Stimulated activated CD4-positive, alpha-beta T cell treated with anti-CD3 and anti-CD28 coated beads, Interleukin-4, amount 100 ng/mL, for 4 hours (primary cell): ENCODE measurements at regions not wholly inside any gene's neighbourhood (a gene's known extent, or its start where the extent isn't known, plus 50 kb on each side); places are given as distances from the start of the nearest gene placed in this dataset.
"Not testable (repeated sequence)": the region's sequence is repeated elsewhere in the genome, so short reads cannot be mapped to it uniquely, and the experiment has no call there.

ENCODE experiments used
- DNase-seq, 2 experiments: peaks; one replicate each; pipeline ENCODE4 v3.0.0-alpha.2; 2020

DNA sequence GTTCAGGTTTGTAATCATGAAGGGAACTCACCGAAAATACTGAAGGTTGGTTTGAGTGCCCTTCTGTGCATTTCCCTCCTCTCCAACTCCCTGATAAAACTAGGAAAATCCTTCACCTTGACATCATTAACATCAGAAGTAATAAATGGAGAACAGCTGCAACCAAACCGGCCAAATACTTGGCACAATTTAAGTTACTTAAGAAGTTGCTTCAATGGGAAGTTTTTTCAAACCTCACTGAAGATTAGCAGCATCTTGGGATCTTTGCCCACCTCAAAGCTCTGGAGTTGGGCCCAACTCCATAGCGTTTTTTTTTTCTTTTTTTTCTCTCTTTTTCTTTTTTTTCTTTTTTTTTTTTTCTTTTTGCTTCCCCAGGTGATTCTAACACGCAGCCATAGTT lies 784.8 kb downstream of the KCNA4 start:
- DNase-seq = no peak

DNA sequence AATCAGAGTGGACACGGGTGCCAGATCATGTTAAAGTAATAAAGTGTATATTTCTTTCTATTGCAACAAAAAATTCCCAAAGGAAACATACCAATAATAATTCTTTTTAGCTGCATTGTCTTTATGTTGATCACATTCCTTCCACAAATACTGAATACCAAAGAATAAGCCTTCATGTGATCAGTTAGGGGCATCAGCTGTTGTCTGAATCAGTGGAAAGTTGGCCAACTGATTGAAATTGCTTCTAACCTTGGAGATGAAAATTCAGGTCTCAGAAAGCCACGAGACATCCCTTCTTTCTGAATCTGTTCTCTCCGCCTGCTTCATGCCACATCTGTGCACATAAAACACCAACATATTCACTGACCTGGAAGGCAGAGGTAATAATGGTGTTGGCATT lies 785.2 kb downstream of the KCNA4 start:
- DNase-seq = no peak

- DNase-seq = no peak
Observed at GRCh38 chr11:29227811-29228210, 789.0 kb downstream of the KCNA4 start.

GRCh38 chr11:29224739-29225384 lies 792.0 kb downstream of the KCNA4 start:
- no peak for DNase-seq

DNA sequence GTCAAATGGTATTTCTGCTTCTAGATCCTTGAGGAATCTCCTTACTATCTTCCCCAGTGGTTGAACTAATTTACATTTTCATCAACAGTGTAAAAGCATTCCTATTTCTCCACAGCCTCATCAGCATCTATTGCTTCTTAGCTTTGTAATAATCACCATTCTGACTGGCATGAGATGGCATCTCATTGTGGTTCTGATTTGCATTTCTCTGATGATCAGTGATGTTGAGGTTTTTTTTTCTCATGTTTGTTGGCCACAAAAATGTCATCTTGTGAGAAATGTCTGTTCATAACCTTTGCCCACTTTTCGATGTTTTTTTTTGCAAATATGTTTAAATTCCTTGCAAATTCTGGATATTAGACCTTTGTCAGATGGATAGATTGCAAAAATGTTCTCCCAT lies 797.3 kb downstream of the KCNA4 start:
- DNase-seq = not testable (repeated sequence)

DNA sequence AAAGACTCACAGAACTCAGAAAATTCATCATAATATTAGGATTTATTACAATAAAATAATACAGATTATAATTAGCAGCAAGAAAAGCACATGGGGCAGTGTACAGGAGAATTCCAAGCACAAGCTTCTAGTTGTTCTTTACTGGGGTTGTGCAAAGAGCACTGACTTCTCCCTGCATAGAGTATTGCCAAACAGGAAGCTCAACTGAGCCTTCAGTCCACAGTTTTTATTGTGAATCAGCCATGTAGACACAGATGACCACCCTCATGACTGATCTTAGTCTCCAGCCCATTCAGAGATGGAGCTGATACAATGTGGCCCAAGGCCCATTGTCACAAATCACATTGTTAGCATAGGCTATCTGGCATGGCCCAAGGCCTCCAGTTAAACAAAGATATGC lies 798.9 kb downstream of the KCNA4 start:
- no peak for DNase-seq

DNA sequence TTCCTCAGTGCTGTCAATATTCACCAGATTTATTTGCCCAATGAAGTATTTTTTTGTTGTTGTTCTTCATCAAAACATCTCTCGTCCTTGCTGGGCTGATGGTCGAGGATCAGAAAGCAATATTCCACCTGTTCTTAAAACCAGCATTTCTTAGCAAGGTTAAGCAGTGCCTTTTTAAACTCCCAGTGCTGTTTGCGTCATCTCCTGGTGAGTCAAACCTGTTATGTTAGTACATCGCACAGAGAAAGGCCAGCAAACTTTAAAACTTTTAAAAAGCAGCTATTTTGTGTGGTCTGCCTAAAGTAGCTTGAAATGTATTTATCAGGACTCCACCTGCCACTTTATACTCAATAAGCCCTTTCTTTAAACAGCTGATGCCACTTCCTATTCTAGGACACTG lies 802.0 kb downstream of the KCNA4 start:
- DNase-seq = no peak

GRCh38 chr11:29211202-29211601 lies 805.6 kb downstream of the KCNA4 start:
- DNase-seq = no peak

DNA sequence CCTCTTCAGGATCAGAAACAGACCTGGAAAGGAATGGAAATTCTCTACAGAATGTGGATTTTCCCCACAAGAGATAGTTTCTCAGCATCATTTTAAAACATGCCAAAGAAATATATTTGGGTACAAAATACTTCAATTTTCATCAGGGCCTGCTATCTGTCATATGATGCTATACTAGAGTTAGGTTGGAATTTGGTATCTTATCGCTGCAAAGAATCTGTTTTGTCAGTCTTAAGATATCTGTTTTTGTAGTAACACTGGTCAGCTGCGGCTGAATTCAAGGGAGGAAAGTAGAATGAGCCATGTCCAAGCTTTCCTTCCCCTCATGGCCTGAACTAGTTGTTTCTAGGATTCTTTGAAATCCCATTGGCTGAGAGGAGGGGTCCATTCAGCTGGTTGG lies 806.4 kb downstream of the KCNA4 start:
- DNase-seq = no peak

- no peak for DNase-seq
Observed at GRCh38 chr11:29208117-29208516, 808.7 kb downstream of the KCNA4 start.

- DNase-seq = no peak
Observed at GRCh38 chr11:29200791-29201562, 815.9 kb downstream of the KCNA4 start.

GRCh38 chr11:29190313-29190712 lies 826.5 kb downstream of the KCNA4 start:
- DNase-seq = no peak

DNA sequence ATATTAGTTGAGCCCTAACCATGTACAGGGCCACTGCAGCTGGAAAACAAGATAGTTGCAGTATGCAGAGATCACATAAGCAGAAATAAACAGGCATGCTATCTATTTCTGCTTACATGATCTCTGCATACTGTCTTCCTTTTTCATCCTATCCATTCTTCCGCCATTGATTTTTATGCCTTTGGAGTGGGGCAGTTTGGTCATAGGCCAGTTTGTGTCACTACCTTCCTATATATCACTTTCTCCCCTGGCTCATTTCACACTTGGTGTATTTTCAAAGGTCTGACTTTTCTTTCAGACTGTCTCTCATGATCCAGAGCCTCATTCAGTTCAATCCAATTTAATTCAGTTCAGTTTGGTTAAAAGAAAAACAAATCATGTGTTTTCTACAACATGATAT lies 829.6 kb downstream of the KCNA4 start:
- DNase-seq = no peak

GRCh38 chr11:29184939-29185890 lies 831.6 kb downstream of the KCNA4 start:
- no peak for DNase-seq

GRCh38 chr11:29183301-29183700 lies 833.5 kb downstream of the KCNA4 start:
- DNase-seq = no peak

DNA sequence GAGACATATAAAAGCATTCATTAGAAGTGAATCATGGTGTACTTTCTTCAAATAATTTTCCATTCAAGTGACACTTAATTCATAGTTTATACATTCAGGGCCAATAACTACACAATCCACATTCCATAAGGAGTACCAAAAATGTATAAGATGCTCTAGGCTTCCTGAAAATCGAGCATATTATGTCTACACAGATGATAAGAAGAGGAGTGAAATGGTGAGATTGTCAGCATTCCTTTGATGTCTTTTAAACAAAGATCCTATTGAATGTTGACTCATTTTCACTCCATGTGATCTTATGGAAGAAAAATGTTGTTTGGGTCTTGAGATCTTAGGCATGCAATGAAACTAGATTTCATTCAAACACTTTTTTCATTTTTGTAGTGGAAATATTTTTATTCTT lies 843.2 kb downstream of the KCNA4 start:
- no peak for DNase-seq

GRCh38 chr11:29171360-29171950 lies 845.4 kb downstream of the KCNA4 start:
- no peak for DNase-seq

DNA sequence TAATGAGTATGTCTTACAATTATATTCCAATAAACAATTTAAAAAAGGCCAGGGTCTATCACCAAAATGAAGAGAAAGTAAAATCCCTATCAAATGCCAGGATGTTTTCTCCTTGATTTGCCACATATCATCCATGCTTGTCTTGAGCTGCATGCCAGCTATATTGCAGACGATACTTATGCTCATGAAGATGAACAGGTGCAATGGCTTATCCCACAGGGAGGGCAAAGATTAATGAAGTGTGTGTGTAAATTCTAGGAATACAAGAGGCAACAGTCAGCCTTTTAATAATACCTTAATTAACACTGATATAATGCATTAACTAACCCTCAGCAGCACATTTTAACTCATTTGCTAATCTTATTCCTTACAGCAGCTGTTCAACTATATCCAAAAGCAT lies 850.5 kb downstream of the KCNA4 start:
- DNase-seq = no peak

DNA sequence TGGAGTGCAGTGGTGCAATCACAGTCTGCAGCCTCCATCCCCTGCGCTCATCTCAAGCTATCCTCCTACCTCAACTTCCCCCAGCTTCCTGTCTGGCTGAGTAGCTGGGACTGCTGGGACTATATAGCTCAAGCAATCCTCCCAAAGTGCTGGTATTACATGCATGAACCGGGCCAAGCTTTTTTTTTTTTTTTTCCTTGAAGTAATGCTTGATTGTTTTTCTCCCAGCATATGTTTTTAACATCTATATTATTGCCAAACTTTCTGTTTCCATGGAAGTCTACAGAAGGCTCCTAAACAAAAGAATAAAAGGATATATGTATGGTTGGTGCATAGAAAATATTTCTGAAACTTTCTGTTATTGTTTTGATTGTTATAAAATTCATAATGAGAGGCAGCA lies 853.6 kb downstream of the KCNA4 start:
- no peak for DNase-seq

DNA sequence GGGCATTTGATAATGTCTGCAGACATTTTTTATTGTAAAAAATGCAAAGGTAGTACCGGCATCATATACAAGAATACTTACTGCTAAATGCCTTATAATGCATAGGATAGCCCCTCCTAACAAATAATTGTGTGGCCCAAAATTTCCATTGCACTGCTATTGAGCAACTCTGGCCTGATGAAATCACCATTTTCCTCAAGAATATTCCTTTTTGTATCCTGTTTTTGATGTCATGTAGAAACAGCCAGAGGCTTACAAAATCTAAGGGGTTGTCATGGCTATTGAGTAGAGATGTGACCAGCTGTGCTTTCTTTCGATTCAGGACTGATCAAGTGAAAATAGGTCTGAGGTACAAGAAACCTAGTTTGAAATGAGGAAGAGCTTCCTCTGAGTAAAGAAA lies 854.3 kb downstream of the KCNA4 start:
- no peak for DNase-seq

- DNase-seq = no peak
Observed at GRCh38 chr11:29161191-29161590, 855.6 kb downstream of the KCNA4 start.

GRCh38 chr11:29159552-29160465 lies 857.0 kb downstream of the KCNA4 start:
- DNase-seq = no peak
